LHCN-M2 (cell line): ENCODE measurements at regions not wholly inside any gene's neighbourhood (a gene's known extent, or its start where the extent isn't known, plus 50 kb on each side); places are given as distances from the start of the nearest gene placed in this dataset.
A peak's percentile ranks its signal among the peaks of the same experiment; 100 is the strongest.
"Not testable (repeated sequence)": the region's sequence is repeated elsewhere in the genome, so short reads cannot be mapped to it uniquely, and the experiment has no call there.

ENCODE experiments used
- DNase-seq: peaks from one replicate; pipeline ENCODE4 v3.0.0-alpha.2; 2012; ENCODE audit warnings: low read depth

- no peak for DNase-seq
Measured at GRCh38 chr13:84588023-84588422, 705.7 kb upstream of the SLITRK1 start.

DNA sequence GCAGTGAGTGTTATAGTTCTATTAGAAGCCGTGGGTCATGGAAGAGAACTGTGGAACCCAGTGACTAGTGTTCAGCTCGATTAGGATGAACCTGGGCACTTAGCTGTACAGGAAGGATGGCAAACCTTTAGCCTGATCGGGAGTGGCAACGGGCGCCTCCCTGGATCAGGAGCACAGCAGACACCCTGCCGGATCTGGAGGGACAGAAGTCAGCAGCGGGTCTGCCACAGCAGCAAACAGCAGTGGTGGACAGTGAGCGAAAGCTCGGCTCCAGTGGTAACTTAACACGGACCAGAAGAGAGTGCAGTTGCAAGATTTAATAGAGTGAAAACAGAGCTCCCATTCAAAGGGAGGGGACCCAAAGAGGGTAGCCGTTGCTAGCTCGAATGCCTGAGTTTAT is 697.6 kb upstream of the SLITRK1 start:
- not testable (repeated sequence) for DNase-seq

DNA sequence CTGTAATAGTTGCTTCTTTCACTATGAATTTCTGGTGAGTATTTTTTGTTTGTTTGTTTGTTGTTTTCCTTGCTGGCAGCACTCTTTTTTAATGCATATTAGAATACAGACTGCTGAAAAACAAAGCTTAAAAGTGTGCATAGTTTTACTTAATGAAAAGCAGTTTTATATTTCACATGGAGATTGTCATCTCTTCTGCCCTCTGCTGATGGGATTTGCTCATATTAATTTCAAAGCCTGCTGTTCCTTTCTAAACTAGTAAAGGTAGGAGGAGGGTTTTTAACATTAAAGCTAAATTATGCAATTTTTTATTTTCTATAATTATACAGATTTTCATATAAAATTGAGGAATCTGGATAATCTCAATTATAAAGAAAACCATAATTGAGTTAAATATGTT is 692.6 kb upstream of the SLITRK1 start:
- peak; percentile 47 for DNase-seq

DNA sequence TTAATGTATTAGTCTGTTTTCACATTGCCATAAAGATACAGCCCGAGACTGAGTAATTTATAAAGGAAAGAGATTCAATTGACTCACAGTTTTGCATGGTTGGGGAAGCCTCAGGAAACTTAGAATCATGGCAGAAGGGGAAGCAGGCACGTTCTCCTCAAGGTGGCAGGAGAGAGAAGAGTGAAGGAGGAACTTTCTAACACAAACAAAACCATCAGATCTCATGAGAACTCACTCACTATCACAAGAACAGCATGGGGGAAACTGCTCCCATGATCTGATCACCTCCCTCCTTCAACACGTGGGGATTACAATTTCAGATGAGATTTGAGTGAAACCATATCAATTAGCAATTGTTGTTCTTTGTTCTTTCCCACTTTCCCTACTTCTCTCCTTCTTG is 689.0 kb upstream of the SLITRK1 start:
- no peak for DNase-seq

DNA sequence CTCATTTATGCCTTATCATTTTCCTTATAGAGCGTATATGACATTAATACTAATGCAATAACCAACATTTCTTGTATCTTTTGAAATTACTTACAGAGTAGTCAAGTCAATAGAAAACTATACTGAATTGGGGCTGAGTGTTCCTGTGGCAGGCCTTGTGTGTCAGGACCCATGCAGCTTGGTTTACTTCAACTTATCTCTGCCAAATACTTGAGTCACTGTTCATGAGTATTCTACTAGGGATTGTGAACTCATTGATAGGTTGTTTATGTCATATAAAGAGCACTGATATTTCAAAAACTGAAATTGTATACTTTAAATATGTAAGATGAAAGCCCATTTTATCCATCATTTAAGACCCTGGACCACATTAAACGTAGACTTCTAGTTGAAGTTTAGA is 688.6 kb upstream of the SLITRK1 start:
- no peak for DNase-seq

DNA sequence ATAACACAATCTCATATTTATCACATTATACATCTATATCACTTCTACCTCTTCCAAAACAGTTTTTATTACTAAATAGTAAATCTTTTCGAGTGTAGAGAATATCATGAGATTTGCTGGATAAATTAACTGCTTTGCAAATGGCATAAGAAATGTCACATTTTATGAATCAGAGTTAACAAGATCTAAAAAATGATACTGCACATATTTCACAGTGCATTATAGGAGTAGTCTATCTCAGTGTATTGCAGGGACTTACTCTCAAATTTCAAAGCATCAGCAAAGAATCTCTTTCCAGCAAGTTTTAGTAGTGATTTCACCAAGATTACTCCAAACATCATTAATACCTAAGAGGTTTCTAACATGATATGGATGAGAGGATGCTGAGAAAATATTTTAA is 687.1 kb upstream of the SLITRK1 start:
- no peak for DNase-seq

DNA sequence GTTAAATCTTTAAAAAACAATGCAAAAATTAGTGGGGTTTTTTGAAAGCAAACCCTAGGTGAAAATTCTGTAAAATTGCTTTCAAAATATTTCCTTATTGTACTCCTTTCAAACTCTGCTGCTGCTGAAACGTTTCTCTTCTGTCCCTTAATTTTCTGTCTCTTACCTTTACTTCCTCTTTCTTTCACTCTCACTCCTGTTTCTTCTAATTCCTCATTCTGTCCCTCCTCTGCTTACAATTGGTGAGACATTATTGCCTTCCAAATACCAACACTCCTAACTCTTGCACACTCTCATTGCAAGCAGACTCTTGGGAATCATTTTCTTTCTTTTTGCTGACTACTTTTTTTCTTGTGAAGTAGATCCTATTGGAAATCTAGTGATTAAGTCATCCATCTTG is 685.6 kb upstream of the SLITRK1 start:
- no peak for DNase-seq

GRCh38 chr13:84566780-84567179 is 684.5 kb upstream of the SLITRK1 start:
- no peak for DNase-seq

GRCh38 chr13:84563611-84564010 is 681.3 kb upstream of the SLITRK1 start:
- DNase-seq = no peak

- peak; percentile 2 for DNase-seq
Measured at GRCh38 chr13:84553227-84553626, 671.0 kb upstream of the SLITRK1 start.

DNA sequence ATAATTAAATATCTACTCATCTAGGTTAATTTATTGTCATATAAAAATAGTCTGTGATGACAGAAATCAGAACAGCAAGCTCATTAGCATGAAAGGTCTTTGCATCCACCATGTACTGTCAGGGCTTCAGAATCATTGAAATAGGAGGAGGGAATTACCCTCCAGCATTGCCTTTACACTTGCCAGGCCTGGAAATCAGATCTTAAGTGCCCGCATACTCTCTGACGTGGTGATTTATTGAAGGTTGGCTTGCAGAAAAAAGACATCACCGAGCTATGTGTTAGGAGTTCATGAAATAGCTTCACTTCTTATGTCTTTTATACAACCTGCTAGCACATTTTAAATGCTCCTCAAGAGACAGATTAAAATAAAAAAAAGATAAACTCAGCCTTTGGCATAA is 661.7 kb upstream of the SLITRK1 start:
- DNase-seq = no peak

- DNase-seq = no peak
Measured at GRCh38 chr13:84542348-84542747, 660.1 kb upstream of the SLITRK1 start.

DNA sequence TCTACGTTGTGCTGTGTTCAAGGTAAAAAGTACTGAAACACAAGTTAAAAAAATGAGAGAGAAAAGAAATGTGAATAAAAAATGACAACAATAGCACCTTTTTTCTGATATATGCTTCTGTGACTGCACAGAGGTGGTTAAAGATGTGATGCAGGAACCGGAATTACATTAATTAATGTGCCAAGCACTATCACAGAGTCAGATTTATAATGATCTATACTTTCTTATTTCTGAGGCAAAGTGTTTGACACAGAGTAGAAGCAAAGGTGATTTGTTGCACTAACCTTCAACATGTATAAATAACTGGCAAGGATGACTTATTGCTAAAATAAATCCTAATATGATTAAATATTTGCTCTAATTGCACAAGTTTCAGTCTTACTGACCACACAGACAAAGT is 654.6 kb upstream of the SLITRK1 start:
- DNase-seq = no peak

DNA sequence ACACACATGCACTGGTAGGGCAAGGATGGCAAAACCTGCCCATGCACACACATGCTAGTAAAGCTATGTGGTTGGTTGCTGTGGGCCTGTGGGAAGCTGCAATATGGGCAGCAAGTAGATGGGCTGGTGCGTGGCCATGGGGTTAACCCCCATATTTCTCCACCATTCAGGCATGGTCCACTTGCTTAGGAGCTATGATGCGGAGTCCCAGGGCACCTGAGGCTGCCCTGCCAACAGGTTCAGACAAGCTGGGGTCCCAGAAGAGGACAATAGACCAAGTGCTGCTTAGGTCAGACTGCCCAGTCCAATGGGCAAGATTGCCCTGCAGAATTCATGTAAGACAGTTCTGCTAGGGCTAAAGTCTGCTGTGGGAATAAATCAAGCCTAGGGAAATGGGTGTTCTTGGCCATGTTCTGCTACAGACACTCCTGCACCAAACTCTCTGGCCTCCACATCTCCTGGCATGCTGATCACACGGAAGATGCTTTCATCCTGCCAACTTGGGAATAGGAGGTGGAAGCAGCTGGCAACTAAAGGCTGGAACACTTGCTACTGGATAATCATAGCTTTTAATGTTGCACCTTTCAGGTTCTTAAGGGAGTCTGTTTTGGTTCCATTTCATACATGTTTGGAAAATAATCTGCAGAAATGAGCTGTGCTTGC is 646.3 kb upstream of the SLITRK1 start:
- no peak for DNase-seq

- no peak for DNase-seq
Measured at GRCh38 chr13:84525865-84526264, 643.6 kb upstream of the SLITRK1 start.

GRCh38 chr13:84524586-84524985 is 642.3 kb upstream of the SLITRK1 start:
- DNase-seq = peak; percentile 9

DNA sequence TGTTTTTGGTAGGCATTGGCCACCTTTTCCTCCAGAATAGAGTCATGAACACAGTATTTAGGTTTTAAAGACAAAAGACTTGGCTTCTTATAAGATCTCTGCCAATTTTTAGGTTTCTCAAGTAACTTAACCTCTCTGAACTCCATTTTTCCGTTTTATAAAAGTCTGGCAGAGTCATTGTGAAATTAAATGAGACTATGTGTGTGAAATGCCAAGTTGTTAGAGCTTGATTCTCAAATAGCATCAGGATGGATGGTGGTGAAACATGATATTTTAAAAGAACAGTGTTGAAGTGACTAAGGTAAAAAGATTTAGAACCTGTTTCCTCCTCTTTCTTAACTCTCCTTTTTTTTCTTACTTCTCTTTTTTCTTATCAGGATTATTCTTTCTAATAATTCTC is 617.7 kb upstream of the SLITRK1 start:
- peak; percentile 40 for DNase-seq

DNA sequence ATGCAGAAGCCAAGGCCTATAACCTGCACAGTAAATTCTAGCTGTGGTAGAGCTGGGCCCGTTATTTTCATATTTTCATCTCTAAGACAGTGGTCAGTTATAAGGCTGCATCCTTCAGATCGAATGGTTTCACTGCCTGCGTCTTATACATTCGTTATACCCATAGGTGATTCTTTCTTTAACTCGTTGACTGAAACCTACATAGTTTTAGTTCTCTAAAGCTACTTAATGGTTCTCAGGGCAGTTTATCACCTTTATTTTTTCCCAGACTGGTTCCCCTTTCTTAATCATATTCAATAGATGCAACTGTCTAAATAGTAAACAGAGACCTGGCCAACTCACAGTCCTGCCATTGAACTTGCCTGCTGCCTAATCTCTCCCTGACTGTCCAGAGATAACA is 615.3 kb upstream of the SLITRK1 start:
- DNase-seq = no peak

DNA sequence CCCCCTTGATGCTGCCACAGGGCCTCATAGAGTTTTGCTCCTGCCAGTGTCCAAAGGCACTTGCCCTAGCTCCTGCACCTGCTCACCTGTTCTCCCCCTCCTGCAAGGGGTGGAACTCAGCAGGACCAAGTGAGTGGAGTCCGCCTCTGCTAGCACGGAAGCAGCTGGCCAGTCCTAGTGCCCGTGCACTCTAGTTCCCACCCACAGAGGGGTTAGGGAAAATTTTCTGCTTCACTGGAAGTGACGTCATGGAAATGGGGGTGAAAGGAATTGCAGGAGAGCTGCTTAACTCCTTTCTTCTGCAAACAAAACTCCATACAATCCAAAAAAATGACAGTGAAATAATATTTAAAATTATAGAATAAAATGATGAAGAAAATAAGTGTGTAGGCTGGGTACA is 609.7 kb upstream of the SLITRK1 start:
- DNase-seq = no peak

DNA sequence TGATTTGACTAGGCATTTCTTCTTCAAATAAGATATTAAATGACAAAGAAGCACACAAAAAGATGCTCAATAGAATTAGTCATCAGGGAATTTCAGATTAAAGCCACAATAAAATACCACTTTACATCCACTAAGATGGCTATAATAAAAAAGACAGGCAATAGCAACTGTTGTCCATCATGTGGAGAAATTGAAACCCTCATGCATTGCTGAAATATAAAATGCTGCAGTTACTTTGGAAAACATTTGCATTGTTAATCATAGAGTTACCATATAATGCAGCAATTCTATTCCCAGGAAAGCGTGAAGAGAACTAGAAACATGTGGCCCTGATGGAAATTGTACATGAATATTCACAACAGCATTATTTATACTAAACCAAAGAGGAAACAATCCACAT is 605.5 kb upstream of the SLITRK1 start:
- peak; percentile 78 for DNase-seq

DNA sequence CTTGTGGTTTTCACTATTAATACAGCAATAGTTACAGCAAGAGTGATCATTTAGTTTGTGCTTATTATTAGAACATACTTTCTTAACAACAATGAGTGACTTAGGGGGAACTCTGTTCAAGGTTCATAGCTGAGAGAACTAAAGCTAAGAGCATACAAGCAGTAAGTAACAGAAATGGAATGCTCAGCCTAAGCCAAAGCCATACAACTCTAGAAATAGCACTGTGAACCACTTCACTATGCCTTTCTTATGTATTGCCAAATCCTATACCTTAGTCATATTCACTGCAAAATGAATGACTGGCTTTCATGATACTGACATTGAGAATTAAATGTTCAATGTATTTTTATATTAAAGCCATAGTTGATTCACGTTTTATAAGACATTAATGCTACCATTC is 599.7 kb upstream of the SLITRK1 start:
- peak; percentile 26 for DNase-seq

DNA sequence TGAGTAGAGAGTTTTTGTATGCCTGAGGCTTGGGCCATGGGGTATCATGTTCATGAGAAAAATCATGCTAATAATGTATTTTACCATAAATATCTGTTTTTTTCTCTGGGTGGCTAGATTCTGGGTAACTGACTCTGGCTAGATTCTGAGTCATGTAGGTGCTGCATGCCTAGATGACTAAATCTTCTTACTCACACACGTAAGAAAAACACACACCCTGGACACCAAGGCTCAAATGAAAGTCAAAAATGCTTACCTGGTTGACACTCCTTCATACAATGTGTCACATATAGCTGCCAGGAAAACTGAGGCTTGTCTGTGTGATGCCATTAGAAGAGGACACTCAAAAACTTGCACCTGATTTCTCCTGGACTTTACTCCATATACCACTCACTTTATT is 597.4 kb upstream of the SLITRK1 start:
- peak; percentile 5 for DNase-seq

- no peak for DNase-seq
Measured at GRCh38 chr13:84470528-84470927, 588.3 kb upstream of the SLITRK1 start.

DNA sequence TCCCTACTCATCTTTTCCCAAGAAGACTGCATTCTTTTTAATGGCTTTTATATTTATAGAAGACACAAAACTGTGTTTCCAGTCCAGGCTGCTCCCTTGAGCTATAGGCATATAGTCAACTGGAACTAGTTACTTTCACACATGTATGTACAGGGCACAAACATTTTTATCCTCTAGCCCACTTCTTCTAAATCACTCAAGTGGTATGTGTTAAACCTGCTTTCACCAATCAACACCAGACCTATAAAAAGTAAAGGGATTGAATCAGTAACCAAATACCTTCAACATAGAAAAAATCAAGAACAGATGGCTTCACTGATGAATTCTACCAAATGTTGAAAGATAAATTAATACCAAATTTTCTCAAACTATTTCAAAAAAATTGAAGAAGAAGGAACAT is 584.2 kb upstream of the SLITRK1 start:
- DNase-seq = no peak
